IPS-15b (cell line): ENCODE measurements at regions not wholly inside any gene's neighbourhood (a gene's known extent, or its start where the extent isn't known, plus 50 kb on each side); places are given as distances from the start of the nearest gene placed in this dataset.

Source experiments
- H3K27me3 ChIP-seq: one replicate; pipeline ENCODE4 v1.6.1; 2013; ENCODE audit warnings: low read length; ENCODE audit not compliant: control insufficient read depth, insufficient read depth
- H3K36me3 ChIP-seq: one replicate; pipeline ENCODE4 v1.6.1; 2013; ENCODE audit warnings: low read length; ENCODE audit not compliant: control insufficient read depth, insufficient read depth
- H3K4me1 ChIP-seq: one replicate; pipeline ENCODE4 v1.6.1; 2013; ENCODE audit warnings: mild to moderate bottlenecking, low read length; ENCODE audit not compliant: control insufficient read depth, insufficient read depth
- H3K4me3 ChIP-seq: one replicate; pipeline ENCODE4 v1.5.1; 2013; ENCODE audit warnings: low read depth, low read length
- H3K9ac ChIP-seq: one replicate; pipeline ENCODE4 v1.6.1; 2013; ENCODE audit warnings: low read depth, mild to moderate bottlenecking, low read length
- H3K9me3 ChIP-seq: one replicate; pipeline ENCODE4 v1.6.1; 2013; ENCODE audit warnings: mild to moderate bottlenecking, low read length; ENCODE audit not compliant: control insufficient read depth, insufficient read depth

DNA sequence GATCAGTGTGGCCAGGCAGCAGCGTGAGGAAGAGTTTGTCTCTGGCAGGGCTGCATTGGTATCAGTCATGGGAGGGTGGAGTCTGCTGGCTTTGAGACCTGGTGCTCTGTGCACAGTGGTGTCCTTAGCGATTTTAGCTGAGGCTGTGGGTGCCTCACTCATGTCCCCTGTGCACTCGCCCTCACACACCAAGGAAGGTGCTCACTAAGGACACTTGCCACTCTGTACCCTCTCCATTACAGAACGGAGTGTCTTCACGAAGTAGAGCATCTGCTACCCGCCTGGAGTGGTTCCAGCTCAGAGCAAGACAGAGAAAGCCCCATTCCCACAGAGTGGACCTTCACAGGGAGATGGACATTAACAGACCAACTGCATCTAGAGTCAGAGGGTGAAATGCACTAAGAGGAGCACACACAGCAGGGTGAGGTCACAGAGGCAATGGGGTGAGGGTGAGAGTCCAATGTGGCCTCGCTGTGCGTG lies 117.9 kb downstream of the MATN1 start:
- Histone ChIP-seq H3K36me3 (no peaks in the 10 kb centered on the region), H3K4me1 (no peaks in the 10 kb centered on the region), H3K9me3 (no peaks in the 10 kb centered on the region), H3K4me3 (no peak overlapping the region), H3K9ac (no peak overlapping the region), H3K27me3 (no peaks in the 10 kb centered on the region)

DNA sequence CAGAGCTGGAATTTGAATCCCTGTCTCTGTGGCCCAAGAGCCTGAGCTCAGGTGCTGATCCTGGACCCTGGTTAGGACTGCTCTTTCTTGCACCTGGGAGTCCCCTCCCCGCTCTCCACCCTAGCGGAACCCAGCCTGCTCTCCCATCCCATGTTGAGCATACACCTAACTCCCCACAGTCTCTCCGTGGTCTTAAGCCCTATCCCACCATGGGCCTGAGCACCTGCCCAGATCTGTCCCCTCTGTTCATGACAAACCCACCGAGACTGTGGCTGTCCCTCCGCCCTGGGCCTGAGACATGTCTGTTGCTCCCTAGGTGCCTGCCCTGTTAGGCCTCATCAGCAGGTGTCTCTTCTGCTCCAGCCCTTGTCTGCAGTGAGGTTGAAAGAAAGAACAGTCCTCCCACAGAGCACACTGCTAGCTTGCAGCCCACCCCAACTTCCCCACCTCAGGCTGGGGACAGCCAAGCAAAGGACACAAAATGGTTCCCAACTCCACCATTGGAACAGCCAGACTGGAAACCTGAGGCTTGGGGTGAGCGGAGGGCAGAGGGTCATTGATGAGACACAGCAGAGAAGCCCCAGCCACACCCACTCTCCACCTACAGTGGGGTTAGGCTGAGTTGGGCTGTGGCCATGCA lies 118.5 kb downstream of the MATN1 start:
- Histone ChIP-seq H3K9ac (no peak overlapping the region), H3K4me1 (no peaks in the 10 kb centered on the region), H3K36me3 (no peaks in the 10 kb centered on the region), H3K9me3 (no peaks in the 10 kb centered on the region), H3K27me3 (no peaks in the 10 kb centered on the region), H3K4me3 (no peak overlapping the region)

DNA sequence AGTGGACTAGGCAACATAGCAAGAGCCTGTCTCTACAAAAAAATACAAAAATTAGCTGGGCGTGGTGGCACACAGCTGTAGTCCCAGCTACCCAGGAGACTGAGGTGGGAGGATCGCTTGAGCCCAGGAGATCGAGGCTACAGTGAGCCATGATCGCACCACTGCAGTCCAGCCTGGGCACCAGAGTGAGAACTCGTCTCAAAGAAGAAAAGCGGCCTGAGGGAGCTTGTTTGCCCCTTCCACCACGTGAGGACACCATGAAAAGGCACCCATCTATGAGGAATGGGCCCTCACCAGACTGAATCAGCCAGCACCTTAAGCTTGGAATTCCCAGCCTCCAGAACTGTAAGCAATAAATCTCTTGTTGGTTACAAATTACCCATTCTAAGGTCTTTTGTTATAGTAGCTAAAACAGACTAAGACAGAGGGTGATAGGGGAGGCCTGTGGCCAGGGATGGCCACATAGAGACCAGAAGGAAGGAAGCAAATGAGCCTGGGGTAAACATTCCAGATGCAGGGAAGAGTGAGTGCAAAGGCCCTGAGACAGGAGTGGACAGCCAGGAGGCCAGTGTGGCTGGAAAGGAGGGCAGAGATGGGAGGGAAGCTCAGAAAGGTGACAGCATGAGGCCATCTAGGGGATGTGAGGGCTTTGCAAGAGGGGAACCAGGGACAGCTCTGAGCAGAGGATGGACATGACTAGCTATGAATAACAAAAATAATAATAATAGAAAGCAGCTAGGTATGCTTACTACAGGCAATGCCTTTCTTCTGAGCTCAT lies 120.1 kb downstream of the MATN1 start:
- Histone ChIP-seq H3K9ac (no peak overlapping the region), H3K9me3 (no peaks in the 10 kb centered on the region), H3K36me3 (no peaks in the 10 kb centered on the region), H3K4me1 (no peaks in the 10 kb centered on the region), H3K4me3 (no peak overlapping the region), H3K27me3 (no peaks in the 10 kb centered on the region)

DNA sequence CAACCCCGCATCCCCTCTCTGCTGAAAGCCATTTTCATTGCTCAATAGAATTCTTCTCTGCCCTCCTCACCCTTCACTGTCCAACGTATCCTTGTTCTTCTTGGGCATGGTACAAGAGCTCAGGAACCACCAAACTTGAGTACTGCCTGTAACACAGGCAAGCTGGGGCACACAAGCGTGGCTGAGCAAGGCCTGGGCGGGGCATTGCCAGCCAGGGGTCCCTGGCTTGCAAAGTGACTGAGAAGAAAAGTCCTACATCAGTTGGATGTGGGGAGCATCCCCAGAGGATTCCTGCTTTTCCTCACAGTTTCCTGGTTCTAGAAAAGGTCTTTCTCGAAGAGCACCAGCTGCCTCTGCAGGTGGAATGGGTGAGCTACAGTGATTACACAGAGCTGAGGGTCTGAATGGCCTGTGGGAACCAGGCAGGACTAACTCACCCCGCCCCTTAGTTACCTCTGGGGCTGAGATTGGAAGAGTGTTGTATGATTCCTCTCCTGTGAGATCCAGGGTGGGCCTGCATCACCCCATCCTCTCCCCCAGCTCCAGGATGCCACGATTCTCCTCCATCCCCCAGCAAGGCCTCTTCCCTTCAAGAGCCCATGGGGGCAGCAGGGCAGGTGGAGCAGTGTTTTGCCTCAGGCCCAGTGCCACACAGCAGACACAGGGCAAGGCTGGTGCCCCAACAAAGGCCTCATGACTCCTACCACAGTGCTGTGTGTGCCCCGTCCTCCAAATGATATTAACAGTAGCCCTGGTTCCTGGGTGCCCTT lies 121.9 kb downstream of the MATN1 start:
- no peak overlapping the region for H3K9ac ChIP-seq
- H3K4me3 ChIP-seq, result no peak overlapping the region
- H3K4me1 ChIP-seq, result no peaks in the 10 kb centered on the region
- no peaks in the 10 kb centered on the region for H3K36me3 ChIP-seq
- no peaks in the 10 kb centered on the region for H3K9me3 ChIP-seq
- no peaks in the 10 kb centered on the region for H3K27me3 ChIP-seq

DNA sequence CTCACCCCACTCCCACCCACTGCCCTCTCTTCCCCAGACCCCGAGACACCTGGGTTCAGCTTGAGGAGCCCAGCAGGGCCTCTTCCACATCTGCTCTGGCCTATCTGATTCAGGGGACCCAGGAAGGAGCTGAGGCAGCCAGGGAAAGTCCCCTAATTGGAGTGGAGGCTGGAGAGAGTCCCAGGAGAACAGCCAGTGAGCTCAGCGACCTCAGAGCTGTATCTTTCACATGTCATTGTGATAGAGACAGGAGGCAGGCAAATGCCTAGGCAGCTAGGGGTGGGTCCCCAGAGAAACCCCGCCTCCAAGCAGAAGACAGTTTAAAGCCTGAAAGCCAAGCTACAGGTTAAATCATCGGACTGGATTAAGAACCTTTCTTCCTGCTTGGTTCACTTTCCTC lies 122.7 kb downstream of the MATN1 start:
- no peaks in the 10 kb centered on the region for H3K9me3 ChIP-seq
- H3K4me1 ChIP-seq, result no peaks in the 10 kb centered on the region
- no peak overlapping the region for H3K4me3 ChIP-seq
- H3K36me3 ChIP-seq, result no peaks in the 10 kb centered on the region
- H3K27me3 ChIP-seq, result no peaks in the 10 kb centered on the region
- H3K9ac ChIP-seq, result no peak overlapping the region

DNA sequence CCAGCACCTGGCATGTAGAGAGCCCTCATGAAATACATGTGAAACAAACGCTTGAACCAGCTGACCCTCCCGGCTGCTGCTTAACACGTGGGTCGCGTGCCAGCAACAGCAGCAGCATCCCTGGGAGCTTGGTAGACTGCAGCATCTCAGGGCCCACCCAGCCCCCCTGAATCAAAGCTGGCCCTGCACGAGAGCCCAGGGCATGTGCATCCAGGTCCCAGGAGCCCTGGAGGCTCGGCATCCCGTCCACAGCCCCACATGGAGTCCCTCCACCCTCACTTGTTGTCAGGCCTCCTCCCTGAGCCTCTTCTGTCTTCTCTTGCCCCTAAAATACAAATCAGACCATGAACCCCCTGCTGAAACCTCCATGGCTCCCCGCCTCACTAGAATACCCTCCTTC lies 123.1 kb downstream of the MATN1 start:
- no peaks in the 10 kb centered on the region for H3K27me3 ChIP-seq
- H3K9me3 ChIP-seq, result no peaks in the 10 kb centered on the region
- H3K4me3 ChIP-seq, result no peak overlapping the region
- no peaks in the 10 kb centered on the region for H3K4me1 ChIP-seq
- H3K36me3 ChIP-seq, result no peaks in the 10 kb centered on the region
- no peak overlapping the region for H3K9ac ChIP-seq

DNA sequence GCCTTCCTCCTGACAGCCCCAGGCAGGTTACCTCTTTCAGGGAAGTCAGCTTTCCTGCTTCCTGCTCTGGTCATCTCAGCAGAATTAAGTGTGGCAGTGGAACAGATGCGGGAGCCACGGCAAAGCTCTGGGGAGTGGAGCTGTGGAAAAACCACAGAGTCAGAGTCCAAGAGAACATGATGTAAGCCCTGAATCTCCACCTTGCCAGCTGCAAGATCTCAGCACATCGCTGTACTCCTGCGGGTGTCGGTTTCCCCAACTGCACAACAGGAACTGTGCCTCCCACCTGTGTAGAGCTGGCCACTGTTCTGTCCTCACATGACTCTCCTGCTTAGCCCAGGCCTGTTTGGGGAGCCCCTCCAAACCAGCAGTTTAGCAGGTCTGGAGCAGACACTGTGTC lies 123.7 kb downstream of the MATN1 start:
- no peaks in the 10 kb centered on the region for H3K27me3 ChIP-seq
- no peak overlapping the region for H3K9ac ChIP-seq
- H3K4me1 ChIP-seq, result no peaks in the 10 kb centered on the region
- H3K9me3 ChIP-seq, result no peaks in the 10 kb centered on the region
- H3K4me3 ChIP-seq, result no peak overlapping the region
- no peaks in the 10 kb centered on the region for H3K36me3 ChIP-seq

DNA sequence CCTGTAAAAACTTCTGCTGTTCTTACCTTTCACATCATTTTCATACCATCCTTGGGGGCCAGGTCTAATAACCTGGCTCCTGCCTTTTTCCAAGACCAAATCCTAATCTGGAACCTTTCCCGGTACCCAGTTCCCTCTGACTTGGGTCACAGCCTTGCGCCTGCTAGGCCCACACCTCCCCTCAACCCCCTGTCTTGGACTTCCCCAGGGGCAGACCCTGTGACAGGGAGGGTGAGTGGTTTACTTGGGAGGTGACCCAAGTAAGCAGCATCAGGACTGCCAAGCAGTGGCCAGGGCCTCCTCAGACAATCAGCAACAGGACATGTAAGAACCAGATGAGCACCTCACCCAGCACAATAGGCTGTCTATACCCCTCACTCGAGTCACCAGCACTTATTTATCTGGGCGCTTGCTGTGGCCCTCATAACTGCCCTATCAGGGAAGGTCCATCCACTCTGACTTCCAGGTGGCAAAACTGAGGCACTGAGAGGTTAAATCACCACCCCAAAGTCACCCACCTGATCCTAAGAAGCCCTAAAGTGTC lies 124.7 kb downstream of the MATN1 start:
- H3K9me3 ChIP-seq, result no peaks in the 10 kb centered on the region
- no peak overlapping the region for H3K4me3 ChIP-seq
- H3K27me3 ChIP-seq, result no peaks in the 10 kb centered on the region
- no peaks in the 10 kb centered on the region for H3K36me3 ChIP-seq
- no peaks in the 10 kb centered on the region for H3K4me1 ChIP-seq
- H3K9ac ChIP-seq, result no peak overlapping the region

DNA sequence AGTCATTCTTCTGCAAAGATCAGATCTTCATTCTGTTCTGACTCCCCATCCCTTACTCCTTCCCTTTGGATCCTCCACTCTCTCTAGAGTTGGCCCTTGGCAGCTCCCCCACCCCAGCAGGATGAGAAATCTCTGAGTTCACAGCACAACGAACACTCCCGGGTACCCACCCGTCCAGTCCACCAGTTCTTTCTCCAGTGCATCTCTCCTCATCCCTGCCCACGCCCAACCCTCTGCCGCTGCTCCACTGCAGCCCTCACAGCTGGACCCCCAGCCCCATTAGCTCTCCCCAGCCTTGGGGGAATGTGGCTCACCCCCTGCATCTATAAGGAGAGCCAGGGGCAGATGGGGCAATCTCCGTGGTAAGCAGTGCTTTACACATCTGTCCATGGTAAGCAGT lies 125.7 kb downstream of the MATN1 start:
- no peaks in the 10 kb centered on the region for H3K4me1 ChIP-seq
- H3K27me3 ChIP-seq, result no peaks in the 10 kb centered on the region
- H3K9me3 ChIP-seq, result no peaks in the 10 kb centered on the region
- H3K36me3 ChIP-seq, result no peaks in the 10 kb centered on the region
- H3K4me3 ChIP-seq, result no peak overlapping the region
- no peak overlapping the region for H3K9ac ChIP-seq

DNA sequence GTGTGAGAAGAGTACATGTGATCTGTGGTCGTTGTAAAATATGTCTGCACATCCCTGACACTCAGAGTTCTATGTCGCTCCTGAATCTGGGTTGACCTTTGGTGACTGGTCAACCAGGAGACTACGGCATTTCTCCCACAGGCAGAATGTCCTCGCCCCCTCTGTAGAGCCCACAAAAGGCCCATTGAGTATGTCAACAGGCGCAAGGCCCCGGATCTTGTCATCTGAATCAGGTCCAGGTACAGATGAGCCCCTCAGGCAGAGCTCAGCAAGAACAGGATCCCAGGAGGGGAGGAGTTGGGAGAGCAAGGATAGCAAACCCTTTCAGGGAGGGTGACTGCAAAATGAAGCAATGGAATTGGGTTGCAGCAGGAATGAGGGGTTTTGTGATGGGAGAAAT lies 126.5 kb downstream of the MATN1 start:
- Histone ChIP-seq H3K4me1 (no peaks in the 10 kb centered on the region), H3K9me3 (no peaks in the 10 kb centered on the region), H3K4me3 (no peak overlapping the region), H3K27me3 (no peaks in the 10 kb centered on the region), H3K9ac (no peak overlapping the region), H3K36me3 (no peaks in the 10 kb centered on the region)

DNA sequence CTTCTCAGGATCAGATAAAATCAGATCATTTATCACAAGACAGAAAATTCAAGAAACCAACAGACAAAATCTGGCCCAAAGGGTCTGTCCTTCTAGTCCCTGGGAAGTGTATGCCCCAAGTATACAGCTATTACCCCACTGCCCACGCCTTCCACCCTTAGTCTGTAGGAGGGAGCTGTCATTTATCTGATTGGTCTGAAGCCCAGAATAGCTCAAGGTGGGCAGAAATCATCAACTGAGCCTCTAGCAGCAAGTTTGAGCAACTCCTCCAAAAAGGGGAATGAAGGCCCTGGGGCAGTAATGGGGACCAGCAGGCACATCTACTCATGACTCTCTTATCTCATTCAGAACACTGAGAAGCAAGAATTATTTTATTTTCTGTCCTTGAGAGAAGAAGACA lies 126.9 kb downstream of the MATN1 start:
- Histone ChIP-seq H3K9me3 (no peaks in the 10 kb centered on the region), H3K9ac (no peak overlapping the region), H3K36me3 (no peaks in the 10 kb centered on the region), H3K4me3 (no peak overlapping the region), H3K27me3 (no peaks in the 10 kb centered on the region), H3K4me1 (no peaks in the 10 kb centered on the region)
